Liver (tissue), 8 donors: ENCODE measurements at regions not wholly inside any gene's neighbourhood (a gene's known extent, or its start where the extent isn't known, plus 50 kb on each side); places are given as distances from the start of the nearest gene placed in this dataset.

Source experiments
- DNase-seq: peaks from one replicate; pipeline ENCODE4 v3.0.0-alpha.2; 2017; ENCODE audit warnings: low spot score
- H3K27ac ChIP-seq, 2 donors: one replicate each; pipeline ENCODE4 v1.7.0; 2013; ENCODE audit warnings: inconsistent platforms in 2 of 2, low read length in 2 of 2, control low read depth in 1 of 2, low read depth in 1 of 2, mild to moderate bottlenecking in 1 of 2
- H3K27me3 ChIP-seq, 4 donors: one replicate each; pipeline versions ENCODE4 v1.6.1 to v1.7.0; 2013; ENCODE audit warnings: low read length in 3 of 4, inconsistent platforms in 1 of 4, mild to moderate bottlenecking in 1 of 4, moderate library complexity in 1 of 4; ENCODE audit not compliant: control insufficient read depth in 4 of 4, insufficient read depth in 4 of 4
- H3K36me3 ChIP-seq, 4 donors: one replicate each; pipeline versions ENCODE4 v1.6.1 to v1.7.0; 2013; ENCODE audit warnings: low read length in 3 of 4, mild to moderate bottlenecking in 3 of 4, low read depth in 1 of 4, moderate library complexity in 1 of 4; ENCODE audit not compliant: control insufficient read depth in 4 of 4, insufficient read depth in 3 of 4
- H3K4me1 ChIP-seq, 4 donors: one replicate each; pipeline versions ENCODE4 v1.6.1 to v1.7.0; 2013; ENCODE audit warnings: low read length in 3 of 4, mild to moderate bottlenecking in 3 of 4, moderate library complexity in 1 of 4; ENCODE audit not compliant: control insufficient read depth in 4 of 4, insufficient read depth in 4 of 4
- H3K4me3 ChIP-seq, 3 donors: one replicate each; pipeline versions ENCODE4 v1.6.1 to v1.7.0; 2013; ENCODE audit warnings: low read length in 3 of 3, control low read depth in 1 of 3, low read depth in 1 of 3, mild to moderate bottlenecking in 1 of 3
- H3K9ac ChIP-seq, 2 donors: one replicate each; pipeline ENCODE4 v1.7.0; 2013; ENCODE audit warnings: low read length in 2 of 2, mild to moderate bottlenecking in 2 of 2, moderate library complexity in 2 of 2, control low read depth in 1 of 2, low read depth in 1 of 2
- H3K9me3 ChIP-seq, 4 donors: one replicate each; pipeline versions ENCODE4 v1.6.1 to v1.7.0; 2013; ENCODE audit warnings: low read length in 3 of 4; ENCODE audit not compliant: control insufficient read depth in 4 of 4
- EGR1 ChIP-seq, 2 donors: IDR thresholded peaks; 2 replicates each; pipeline ENCODE4 v1.6.1; 2016 to 2018; ENCODE audit warnings: antibody characterized with exemption in 2 of 2, low read depth in 2 of 2
- FOXA1 ChIP-seq: IDR thresholded peaks from 2 replicates; pipeline ENCODE4 v1.6.1; 2016; ENCODE audit warnings: antibody characterized with exemption
- FOXA2 ChIP-seq: IDR thresholded peaks from 2 replicates; pipeline ENCODE4 v1.6.1; 2016; ENCODE audit warnings: antibody characterized with exemption
- GABPA ChIP-seq, 2 donors: IDR thresholded peaks in 1 of 2; conservative IDR thresholded peaks in 1 of 2; 2 replicates each; pipeline ENCODE4 v1.6.1; 2016; ENCODE audit warnings: antibody characterized with exemption in 2 of 2, mild to moderate bottlenecking in 1 of 2, moderate library complexity in 1 of 2
- HNF4A ChIP-seq, 2 donors: conservative IDR thresholded peaks; 2 replicates each; pipeline ENCODE4 v1.6.1; 2016; ENCODE audit warnings: antibody characterized with exemption in 2 of 2, mild to moderate bottlenecking in 2 of 2
- HNF4G ChIP-seq: IDR thresholded peaks from 2 replicates; pipeline ENCODE4 v1.6.1; 2016; ENCODE audit warnings: antibody characterized with exemption
- JUND ChIP-seq, 2 donors: IDR thresholded peaks; 2 replicates each; pipeline ENCODE4 v1.6.1; 2016; ENCODE audit warnings: antibody characterized with exemption in 2 of 2
- MAX ChIP-seq: IDR thresholded peaks from 2 replicates; pipeline ENCODE4 v1.6.1; 2016; ENCODE audit warnings: antibody characterized with exemption
- NR2F2 ChIP-seq: IDR thresholded peaks from 2 replicates; pipeline ENCODE4 v1.6.1; 2016; ENCODE audit warnings: antibody characterized with exemption
- RAD21 ChIP-seq, 2 donors: IDR thresholded peaks; 2 replicates each; pipeline ENCODE4 v1.6.1; 2016; ENCODE audit warnings: antibody characterized with exemption in 2 of 2, mild to moderate bottlenecking in 2 of 2
- RXRA ChIP-seq, 2 donors: IDR thresholded peaks; 2 replicates each; pipeline ENCODE4 v1.6.1; 2017 to 2018; ENCODE audit warnings: antibody characterized with exemption in 2 of 2, mild to moderate bottlenecking in 1 of 2
- SP1 ChIP-seq: IDR thresholded peaks from 2 replicates; pipeline ENCODE4 v1.6.1; 2018; ENCODE audit warnings: antibody characterized with exemption, mild to moderate bottlenecking
- TAF1 ChIP-seq: conservative IDR thresholded peaks from 2 replicates; pipeline ENCODE4 v1.6.1; 2016; ENCODE audit warnings: antibody characterized with exemption, mild to moderate bottlenecking
- YY1 ChIP-seq: IDR thresholded peaks from 2 replicates; pipeline ENCODE4 v1.6.1; 2016; ENCODE audit warnings: antibody characterized with exemption, mild to moderate bottlenecking
- WGBS: extraction: QIAGEN DNeasy Blood & Tissue Kit; methylation state at CpG from one replicate; pipeline ENCODE4 v1.1.7; 2013; 5-methylcytosine and 5-hydroxymethylcytosine counted together
- TF ChIP-seq, protein P1 (sequence below): fragments of 150-350 bp; IDR thresholded peaks from 2 replicates; pipeline ENCODE4 v1.5.1; 2017; ENCODE audit warnings: improper control_type of control experiment, low read depth, low read length; ENCODE audit not compliant: missing input control
- TF ChIP-seq, protein P2 (sequence below): IDR thresholded peaks from 2 replicates; pipeline ENCODE4 v1.6.1; 2016; ENCODE audit warnings: antibody characterized with exemption
- TF ChIP-seq, protein P3 (sequence below): IDR thresholded peaks from 2 replicates; pipeline ENCODE4 v1.6.1; 2016; ENCODE audit warnings: antibody characterized with exemption, mild to moderate bottlenecking
- TF ChIP-seq, protein P4 (sequence below): IDR thresholded peaks from 2 replicates; pipeline ENCODE4 v1.6.1; 2016; ENCODE audit warnings: antibody characterized with exemption
- donor health status: healthy.
- donor health status: healthy.
- donor health status: healthy.
- donor health status: healthy.
- donor health status: healthy.

GRCh38 chr2:65856928-65857327 lies 424.5 kb upstream of the SPRED2 start:
- no peaks in the 10 kb centered on the region for H3K4me1 ChIP-seq
- DNase-seq, result no peak
- no peaks in the 10 kb centered on the region for H3K27me3 ChIP-seq
- no peak overlapping the region for H3K4me3 ChIP-seq
- no peak overlapping the region for H3K9ac ChIP-seq
- no peak overlapping the region for H3K27ac ChIP-seq
- 92% methylated on average over 3 of the region's 3 CpGs for WGBS
- TF ChIP-seq FOXA1 (no peak), JUND (IDR thresholded peaks at IDR 0.05) (no peak), NR2F2 (no peak), MAX (no peak), FOXA2 (no peak), EGR1 (IDR thresholded peaks at IDR 0.05; ENCODE audit: low read depth in 2 of 2) (no peak), HNF4A (conservative IDR thresholded peaks at IDR 0.05) (no peak), RAD21 (IDR thresholded peaks at IDR 0.05) (no peak), RXRA (IDR thresholded peaks at IDR 0.05) (no peak), YY1 (no peak), HNF4G (no peak), GABPA (IDR thresholded peaks at IDR 0.05 in 1 of 2, conservative IDR thresholded peaks at IDR 0.05 in 1 of 2) (no peak), SP1 (no peak), TAF1 (no peak)
- TF ChIP-seq, protein P1, sequence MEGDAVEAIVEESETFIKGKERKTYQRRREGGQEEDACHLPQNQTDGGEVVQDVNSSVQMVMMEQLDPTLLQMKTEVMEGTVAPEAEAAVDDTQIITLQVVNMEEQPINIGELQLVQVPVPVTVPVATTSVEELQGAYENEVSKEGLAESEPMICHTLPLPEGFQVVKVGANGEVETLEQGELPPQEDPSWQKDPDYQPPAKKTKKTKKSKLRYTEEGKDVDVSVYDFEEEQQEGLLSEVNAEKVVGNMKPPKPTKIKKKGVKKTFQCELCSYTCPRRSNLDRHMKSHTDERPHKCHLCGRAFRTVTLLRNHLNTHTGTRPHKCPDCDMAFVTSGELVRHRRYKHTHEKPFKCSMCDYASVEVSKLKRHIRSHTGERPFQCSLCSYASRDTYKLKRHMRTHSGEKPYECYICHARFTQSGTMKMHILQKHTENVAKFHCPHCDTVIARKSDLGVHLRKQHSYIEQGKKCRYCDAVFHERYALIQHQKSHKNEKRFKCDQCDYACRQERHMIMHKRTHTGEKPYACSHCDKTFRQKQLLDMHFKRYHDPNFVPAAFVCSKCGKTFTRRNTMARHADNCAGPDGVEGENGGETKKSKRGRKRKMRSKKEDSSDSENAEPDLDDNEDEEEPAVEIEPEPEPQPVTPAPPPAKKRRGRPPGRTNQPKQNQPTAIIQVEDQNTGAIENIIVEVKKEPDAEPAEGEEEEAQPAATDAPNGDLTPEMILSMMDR, result no peak
- TF ChIP-seq, protein P2, sequence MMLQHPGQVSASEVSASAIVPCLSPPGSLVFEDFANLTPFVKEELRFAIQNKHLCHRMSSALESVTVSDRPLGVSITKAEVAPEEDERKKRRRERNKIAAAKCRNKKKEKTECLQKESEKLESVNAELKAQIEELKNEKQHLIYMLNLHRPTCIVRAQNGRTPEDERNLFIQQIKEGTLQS, result no peak
- TF ChIP-seq, protein P3, sequence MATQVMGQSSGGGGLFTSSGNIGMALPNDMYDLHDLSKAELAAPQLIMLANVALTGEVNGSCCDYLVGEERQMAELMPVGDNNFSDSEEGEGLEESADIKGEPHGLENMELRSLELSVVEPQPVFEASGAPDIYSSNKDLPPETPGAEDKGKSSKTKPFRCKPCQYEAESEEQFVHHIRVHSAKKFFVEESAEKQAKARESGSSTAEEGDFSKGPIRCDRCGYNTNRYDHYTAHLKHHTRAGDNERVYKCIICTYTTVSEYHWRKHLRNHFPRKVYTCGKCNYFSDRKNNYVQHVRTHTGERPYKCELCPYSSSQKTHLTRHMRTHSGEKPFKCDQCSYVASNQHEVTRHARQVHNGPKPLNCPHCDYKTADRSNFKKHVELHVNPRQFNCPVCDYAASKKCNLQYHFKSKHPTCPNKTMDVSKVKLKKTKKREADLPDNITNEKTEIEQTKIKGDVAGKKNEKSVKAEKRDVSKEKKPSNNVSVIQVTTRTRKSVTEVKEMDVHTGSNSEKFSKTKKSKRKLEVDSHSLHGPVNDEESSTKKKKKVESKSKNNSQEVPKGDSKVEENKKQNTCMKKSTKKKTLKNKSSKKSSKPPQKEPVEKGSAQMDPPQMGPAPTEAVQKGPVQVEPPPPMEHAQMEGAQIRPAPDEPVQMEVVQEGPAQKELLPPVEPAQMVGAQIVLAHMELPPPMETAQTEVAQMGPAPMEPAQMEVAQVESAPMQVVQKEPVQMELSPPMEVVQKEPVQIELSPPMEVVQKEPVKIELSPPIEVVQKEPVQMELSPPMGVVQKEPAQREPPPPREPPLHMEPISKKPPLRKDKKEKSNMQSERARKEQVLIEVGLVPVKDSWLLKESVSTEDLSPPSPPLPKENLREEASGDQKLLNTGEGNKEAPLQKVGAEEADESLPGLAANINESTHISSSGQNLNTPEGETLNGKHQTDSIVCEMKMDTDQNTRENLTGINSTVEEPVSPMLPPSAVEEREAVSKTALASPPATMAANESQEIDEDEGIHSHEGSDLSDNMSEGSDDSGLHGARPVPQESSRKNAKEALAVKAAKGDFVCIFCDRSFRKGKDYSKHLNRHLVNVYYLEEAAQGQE, result no peak
- TF ChIP-seq, protein P4, sequence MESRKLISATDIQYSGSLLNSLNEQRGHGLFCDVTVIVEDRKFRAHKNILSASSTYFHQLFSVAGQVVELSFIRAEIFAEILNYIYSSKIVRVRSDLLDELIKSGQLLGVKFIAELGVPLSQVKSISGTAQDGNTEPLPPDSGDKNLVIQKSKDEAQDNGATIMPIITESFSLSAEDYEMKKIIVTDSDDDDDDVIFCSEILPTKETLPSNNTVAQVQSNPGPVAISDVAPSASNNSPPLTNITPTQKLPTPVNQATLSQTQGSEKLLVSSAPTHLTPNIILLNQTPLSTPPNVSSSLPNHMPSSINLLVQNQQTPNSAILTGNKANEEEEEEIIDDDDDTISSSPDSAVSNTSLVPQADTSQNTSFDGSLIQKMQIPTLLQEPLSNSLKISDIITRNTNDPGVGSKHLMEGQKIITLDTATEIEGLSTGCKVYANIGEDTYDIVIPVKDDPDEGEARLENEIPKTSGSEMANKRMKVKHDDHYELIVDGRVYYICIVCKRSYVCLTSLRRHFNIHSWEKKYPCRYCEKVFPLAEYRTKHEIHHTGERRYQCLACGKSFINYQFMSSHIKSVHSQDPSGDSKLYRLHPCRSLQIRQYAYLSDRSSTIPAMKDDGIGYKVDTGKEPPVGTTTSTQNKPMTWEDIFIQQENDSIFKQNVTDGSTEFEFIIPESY, result no peak
- no peaks in the 10 kb centered on the region for H3K36me3 ChIP-seq
- no peaks in the 10 kb centered on the region for H3K9me3 ChIP-seq

GRCh38 chr2:65856423-65856822 lies 424.0 kb upstream of the SPRED2 start:
- no peak overlapping the region for H3K27ac ChIP-seq
- no peak for DNase-seq
- H3K4me3 ChIP-seq, result no peak overlapping the region
- no peaks in the 10 kb centered on the region for H3K9me3 ChIP-seq
- no peaks in the 10 kb centered on the region for H3K27me3 ChIP-seq
- no peaks in the 10 kb centered on the region for H3K4me1 ChIP-seq
- no peaks in the 10 kb centered on the region for H3K36me3 ChIP-seq
- no peak overlapping the region for H3K9ac ChIP-seq
- TF ChIP-seq MAX, result no peak
- TF ChIP-seq TAF1, result no peak
- no peak for TF ChIP-seq RXRA (IDR thresholded peaks at IDR 0.05)
- TF ChIP-seq FOXA2, result no peak
- TF ChIP-seq SP1, result no peak
- TF ChIP-seq, protein P3, result no peak
- no peak for TF ChIP-seq GABPA (IDR thresholded peaks at IDR 0.05 in 1 of 2, conservative IDR thresholded peaks at IDR 0.05 in 1 of 2)
- TF ChIP-seq, protein P4, result no peak
- no peak for TF ChIP-seq HNF4G
